Sigmoid colon (tissue), 6 donors: ENCODE measurements at regions not wholly inside any gene's neighbourhood (a gene's known extent, or its start where the extent isn't known, plus 50 kb on each side); places are given as distances from the start of the nearest gene placed in this dataset.
"Not testable (repeated sequence)": the region's sequence is repeated elsewhere in the genome, so short reads cannot be mapped to it uniquely, and the experiment has no call there.

Experiments
- DNase-seq: peaks from one replicate; pipeline ENCODE4 v3.0.0-alpha.2; 2019
- H3K27ac ChIP-seq, 4 donors: fragments of 200-600 bp; sonication (generic); one replicate each; pipeline ENCODE4 v1.5.1; 2016 to 2019; ENCODE audit warnings: mild to moderate bottlenecking in 1 of 4
- H3K27me3 ChIP-seq, 3 donors: fragments of 200-600 bp; sonication (generic); one replicate each; pipeline ENCODE4 v1.5.1; 2019; ENCODE audit warnings: mild to moderate bottlenecking in 1 of 3
- H3K36me3 ChIP-seq, 4 donors: fragments of 200-600 bp; sonication (generic); one replicate each; pipeline ENCODE4 v1.5.1; 2016 to 2019
- H3K4me1 ChIP-seq, 4 donors: fragments of 200-600 bp; sonication (generic); one replicate each; pipeline ENCODE4 v1.5.1; 2017 to 2019
- H3K4me3 ChIP-seq, 4 donors: fragments of 200-600 bp; sonication (generic); one replicate each; pipeline ENCODE4 v1.5.1; 2017 to 2019; ENCODE audit warnings: mild to moderate bottlenecking in 2 of 4, moderate library complexity in 1 of 4
- H3K9me3 ChIP-seq, 4 donors: fragments of 200-600 bp in 3 of 4; sonication (generic) in 3 of 4; one replicate each; pipeline versions ENCODE4 v1.5.1 to v1.6.1; 2013 to 2019
- EP300 ChIP-seq, 4 donors: sonication (generic); formaldehyde crosslinking; IDR thresholded peaks; one replicate each; pipeline ENCODE4 v1.6.1; 2017; ENCODE audit warnings: antibody characterized with exemption in 4 of 4
- POLR2A ChIP-seq, 2 donors: fragments of 450-650 bp; IDR thresholded peaks; one replicate each; pipeline ENCODE4 v1.6.1; 2016; ENCODE audit warnings: antibody characterized with exemption in 2 of 2, mild to moderate bottlenecking in 2 of 2, moderate library complexity in 2 of 2
- POLR2AphosphoS5 ChIP-seq, 4 donors: sonication (generic); formaldehyde crosslinking; IDR thresholded peaks; one replicate each; pipeline ENCODE4 v1.6.1; 2017; ENCODE audit warnings: antibody characterized with exemption in 4 of 4
- WGBS, 2 donors: extraction: QIAGEN DNeasy Blood & Tissue Kit; methylation state at CpG; one replicate each; pipeline ENCODE4 v1.1.7; 2013; 5-methylcytosine and 5-hydroxymethylcytosine counted together
- intact Hi-C: fragments of 100-400 bp; cut with DNase I; formaldehyde crosslinking; loops from one replicate; pipeline ENCODE4 v1.15.1; 2023
- TF ChIP-seq, protein P1 (sequence below), 4 experiments: fragments of 450-650 bp in 3 of 4; fragments of 200-600 bp in 1 of 4; IDR thresholded peaks; one replicate each; pipeline ENCODE4 v1.5.1; 2016 to 2019; ENCODE audit warnings: antibody characterized with exemption in 4 of 4, mild to moderate bottlenecking in 3 of 4, moderate library complexity in 2 of 4
- donor health status: healthy with polysubstance abuse.
- donor health status: healthy.

DNA sequence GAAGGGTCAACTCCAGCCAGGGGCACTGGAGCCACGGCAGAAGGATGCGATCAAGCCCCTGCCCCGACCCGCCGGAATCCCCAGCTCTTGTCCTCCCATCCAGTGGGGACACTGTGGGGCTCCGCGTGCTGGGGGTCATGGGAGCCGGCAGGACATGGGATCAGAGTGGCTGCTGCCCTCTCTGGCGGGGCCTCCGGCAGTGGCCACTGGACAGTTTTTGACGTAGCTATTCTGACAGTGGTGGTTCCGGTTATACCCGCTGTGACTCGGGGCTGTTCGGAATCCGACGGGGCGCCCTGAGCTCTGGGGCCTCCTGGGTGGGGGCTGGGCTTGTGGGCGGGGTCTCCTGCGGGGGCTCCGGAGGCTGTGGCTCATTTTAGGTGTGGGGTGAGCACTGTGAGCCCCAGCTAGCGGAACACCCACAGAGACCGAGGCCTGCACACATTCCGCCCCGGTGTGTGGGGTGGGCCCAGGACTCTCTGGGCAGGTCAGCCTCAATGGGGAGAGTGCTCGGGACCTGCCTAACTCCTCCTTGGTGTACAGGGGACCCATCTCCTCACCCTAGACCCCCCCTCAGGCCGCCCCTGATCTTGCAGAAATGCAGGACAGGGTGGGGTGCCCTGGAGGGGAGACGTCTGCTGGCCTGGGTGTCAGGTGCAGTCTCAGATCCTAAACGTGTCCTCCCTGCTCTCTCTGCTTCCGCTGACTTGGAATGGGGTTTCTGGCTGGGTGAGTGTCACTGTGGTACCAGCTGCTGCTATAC, 374.2 kb downstream of the TMEM121 start:
- H3K36me3 ChIP-seq: no peaks in the 10 kb centered on the region
- TF ChIP-seq POLR2AphosphoS5 (IDR thresholded peaks at IDR 0.05) (no peak), POLR2A (IDR thresholded peaks at IDR 0.05) (no peak)
- TF ChIP-seq, protein P1, sequence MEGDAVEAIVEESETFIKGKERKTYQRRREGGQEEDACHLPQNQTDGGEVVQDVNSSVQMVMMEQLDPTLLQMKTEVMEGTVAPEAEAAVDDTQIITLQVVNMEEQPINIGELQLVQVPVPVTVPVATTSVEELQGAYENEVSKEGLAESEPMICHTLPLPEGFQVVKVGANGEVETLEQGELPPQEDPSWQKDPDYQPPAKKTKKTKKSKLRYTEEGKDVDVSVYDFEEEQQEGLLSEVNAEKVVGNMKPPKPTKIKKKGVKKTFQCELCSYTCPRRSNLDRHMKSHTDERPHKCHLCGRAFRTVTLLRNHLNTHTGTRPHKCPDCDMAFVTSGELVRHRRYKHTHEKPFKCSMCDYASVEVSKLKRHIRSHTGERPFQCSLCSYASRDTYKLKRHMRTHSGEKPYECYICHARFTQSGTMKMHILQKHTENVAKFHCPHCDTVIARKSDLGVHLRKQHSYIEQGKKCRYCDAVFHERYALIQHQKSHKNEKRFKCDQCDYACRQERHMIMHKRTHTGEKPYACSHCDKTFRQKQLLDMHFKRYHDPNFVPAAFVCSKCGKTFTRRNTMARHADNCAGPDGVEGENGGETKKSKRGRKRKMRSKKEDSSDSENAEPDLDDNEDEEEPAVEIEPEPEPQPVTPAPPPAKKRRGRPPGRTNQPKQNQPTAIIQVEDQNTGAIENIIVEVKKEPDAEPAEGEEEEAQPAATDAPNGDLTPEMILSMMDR (IDR thresholded peaks at IDR 0.05): no peak
- no peaks in the 10 kb centered on the region for H3K27me3 ChIP-seq
- intact Hi-C loops: no loop called here
- no peaks in the 10 kb centered on the region for H3K4me1 ChIP-seq
- no peak overlapping the region for H3K4me3 ChIP-seq
- no peaks in the 10 kb centered on the region for H3K9me3 ChIP-seq
- no peak overlapping the region for H3K27ac ChIP-seq
- DNase-seq: no peak
- WGBS, 2 donors: 60 to 77% methylated on average over 30 of the region's 30 CpGs

DNA sequence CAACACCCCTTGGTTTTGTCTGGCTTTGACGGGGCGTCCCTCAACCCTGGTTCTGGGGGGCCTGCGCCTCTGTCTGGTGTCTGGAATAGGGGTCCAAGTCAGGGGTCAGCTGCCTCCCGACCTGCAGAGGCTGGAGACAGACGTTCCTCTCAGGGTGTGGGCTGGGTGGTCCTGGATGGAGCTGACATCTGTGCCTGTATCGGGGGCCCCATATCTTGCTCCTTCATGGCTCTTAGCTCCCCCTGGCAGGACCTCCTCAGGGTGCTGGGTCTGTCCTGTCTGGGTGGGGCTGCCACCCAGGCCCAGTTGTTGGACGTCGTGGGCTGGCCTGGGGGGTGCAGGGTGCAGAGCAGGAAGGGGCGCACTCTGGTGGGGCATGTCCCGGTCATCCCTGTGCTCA, 374.8 kb downstream of the TMEM121 start:
- Histone ChIP-seq H3K4me3 (no peak overlapping the region), H3K36me3 (no peaks in the 10 kb centered on the region), H3K4me1 (no peaks in the 10 kb centered on the region), H3K9me3 (no peaks in the 10 kb centered on the region), H3K27me3 (no peaks in the 10 kb centered on the region), H3K27ac (no peak overlapping the region)
- 75 to 78% methylated on average over 10 of the region's 10 CpGs for WGBS, 2 donors
- no peak for TF ChIP-seq POLR2A (IDR thresholded peaks at IDR 0.05)
- no peak for TF ChIP-seq EP300 (IDR thresholded peaks at IDR 0.05)
- TF ChIP-seq POLR2AphosphoS5 (IDR thresholded peaks at IDR 0.05): no peak
- TF ChIP-seq, protein P1 (IDR thresholded peaks at IDR 0.05): no peak
- intact Hi-C loops: no loop called here
- no peak for DNase-seq

DNA sequence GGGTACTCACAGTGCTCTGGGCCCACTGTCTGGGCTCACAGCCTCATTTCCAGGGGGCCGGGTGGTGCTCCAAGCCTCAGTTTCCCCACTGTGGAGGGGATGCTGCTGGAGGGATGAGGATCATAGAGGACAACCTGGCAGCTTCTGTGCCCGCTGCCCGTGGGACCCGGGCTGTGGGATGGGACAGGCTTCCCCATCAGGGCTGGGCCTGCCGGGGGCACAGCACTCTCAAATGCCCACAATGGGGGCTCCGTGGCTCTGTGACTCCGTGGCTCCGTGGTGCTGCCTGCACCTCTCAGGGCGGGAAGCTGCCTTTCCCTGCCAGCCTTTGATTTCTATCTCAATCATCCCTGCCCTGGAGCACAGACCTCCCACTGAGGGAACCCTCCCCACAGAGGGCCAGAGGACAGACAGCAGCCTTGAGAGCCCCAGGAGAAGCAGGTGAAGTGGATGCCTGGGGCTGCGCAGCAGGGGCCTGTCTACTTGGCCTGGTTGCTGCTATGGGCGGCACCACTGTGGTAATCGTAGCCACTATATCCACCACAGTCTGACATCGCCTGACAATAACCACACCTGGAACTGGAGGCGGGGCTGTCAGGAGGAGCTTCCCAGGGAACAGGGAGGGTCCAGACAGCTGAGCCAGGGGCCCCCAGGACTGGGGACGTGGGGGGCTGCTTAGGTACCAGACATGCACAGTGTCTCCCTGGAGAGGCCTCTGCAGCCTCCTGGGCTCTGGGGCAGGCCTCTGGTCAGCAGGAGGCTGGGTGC, 375.9 kb downstream of the TMEM121 start:
- H3K36me3 ChIP-seq: no peaks in the 10 kb centered on the region
- no peaks in the 10 kb centered on the region for H3K27me3 ChIP-seq
- TF ChIP-seq, protein P1 (IDR thresholded peaks at IDR 0.05): no peak
- TF ChIP-seq POLR2A (IDR thresholded peaks at IDR 0.05) (no peak), EP300 (IDR thresholded peaks at IDR 0.05) (no peak), POLR2AphosphoS5 (IDR thresholded peaks at IDR 0.05) (no peak)
- DNase-seq: no peak
- H3K9me3 ChIP-seq: no peaks in the 10 kb centered on the region
- no peak overlapping the region for H3K27ac ChIP-seq
- no peak overlapping the region for H3K4me3 ChIP-seq
- 68 to 69% methylated on average over 15 of the region's 15 CpGs for WGBS, 2 donors
- H3K4me1 ChIP-seq: no peaks in the 10 kb centered on the region
- intact Hi-C loops: no loop called here

DNA sequence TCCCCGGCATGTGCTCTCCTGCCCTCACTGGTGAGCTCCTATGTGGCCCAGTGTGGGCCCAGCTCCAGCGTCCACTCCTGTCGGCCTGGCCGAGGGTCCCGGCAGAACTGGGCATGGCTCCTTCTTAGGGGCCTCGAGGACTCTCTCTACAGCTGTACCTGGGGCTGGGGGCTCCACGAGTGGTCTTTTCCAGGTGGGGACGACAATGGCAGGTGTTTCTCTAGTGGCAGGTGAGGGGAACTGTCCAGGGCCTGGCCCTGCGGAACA, 376.4 kb downstream of the TMEM121 start:
- H3K4me3 ChIP-seq, intact Hi-C loops, H3K27ac ChIP-seq, DNase-seq, H3K36me3 ChIP-seq, H3K4me1 ChIP-seq, H3K9me3 ChIP-seq, H3K27me3 ChIP-seq: not testable (repeated sequence)
- WGBS, 2 donors: 69 to 71% methylated on average over 9 of the region's 9 CpGs

DNA sequence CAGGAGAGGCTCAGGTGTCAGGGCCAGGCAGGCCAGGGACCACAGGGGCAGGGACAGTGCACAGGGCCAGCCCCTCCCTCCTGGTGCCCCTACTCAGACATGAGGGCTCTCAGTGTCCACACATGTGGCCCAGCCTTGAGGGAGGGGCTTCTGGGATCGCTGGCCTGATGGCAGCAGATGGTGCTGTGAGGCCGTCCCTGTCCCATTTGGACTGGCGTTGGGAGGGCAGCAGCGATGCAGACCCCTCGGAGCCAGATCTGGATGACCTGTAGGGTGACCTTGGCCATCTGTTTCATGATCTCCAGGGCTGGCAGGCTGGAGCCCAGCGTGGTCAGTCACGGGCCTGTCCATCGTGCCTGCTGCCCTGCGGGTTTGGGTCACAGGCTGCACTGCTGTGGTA, 377.6 kb downstream of the TMEM121 start:
- DNase-seq: no peak
- H3K4me3 ChIP-seq: no peak overlapping the region
- H3K27ac ChIP-seq: no peak overlapping the region
- H3K27me3 ChIP-seq: no peaks in the 10 kb centered on the region
- intact Hi-C loops: no loop called here
- H3K9me3 ChIP-seq: no peaks in the 10 kb centered on the region
- H3K36me3 ChIP-seq: no peaks in the 10 kb centered on the region
- no peaks in the 10 kb centered on the region for H3K4me1 ChIP-seq
- 75 to 85% methylated on average over 9 of the region's 9 CpGs for WGBS, 2 donors
- no peak for TF ChIP-seq POLR2A (IDR thresholded peaks at IDR 0.05)
- no peak for TF ChIP-seq EP300 (IDR thresholded peaks at IDR 0.05)
- TF ChIP-seq, protein P1 (IDR thresholded peaks at IDR 0.05): no peak
- TF ChIP-seq POLR2AphosphoS5 (IDR thresholded peaks at IDR 0.05): no peak
